Tibial nerve (tissue), 4 donors: ENCODE measurements at regions not wholly inside any gene's neighbourhood (a gene's known extent, or its start where the extent isn't known, plus 50 kb on each side); places are given as distances from the start of the nearest gene placed in this dataset.

ENCODE experiments used
- DNase-seq, 2 donors: peaks; one replicate each; pipeline ENCODE4 v3.0.0-alpha.2; 2019; ENCODE audit warnings: low spot score in 2 of 2
- H3K27ac ChIP-seq, 4 donors: fragments of 200-600 bp; sonication (generic) in 3 of 4; one replicate each; pipeline ENCODE4 v1.5.1; 2017 to 2019; ENCODE audit warnings: mild to moderate bottlenecking in 1 of 4
- H3K27me3 ChIP-seq, 2 donors: fragments of 200-600 bp; sonication (generic) in 1 of 2; one replicate each; pipeline versions ENCODE4 v1.5.1 to v1.6.0; 2017 to 2019
- H3K36me3 ChIP-seq, 3 donors: fragments of 200-600 bp; sonication (generic); one replicate each; pipeline ENCODE4 v1.5.1; 2018 to 2019
- H3K4me1 ChIP-seq, 4 donors: fragments of 200-600 bp; sonication (generic) in 3 of 4; one replicate each; pipeline ENCODE4 v1.5.1; 2017 to 2019
- H3K4me3 ChIP-seq, 4 donors: fragments of 200-600 bp; sonication (generic) in 3 of 4; one replicate each; pipeline ENCODE4 v1.5.1; 2017 to 2019; ENCODE audit warnings: mild to moderate bottlenecking in 1 of 4, moderate library complexity in 1 of 4
- H3K9me3 ChIP-seq, 4 donors: fragments of 200-600 bp; sonication (generic) in 3 of 4; one replicate each; pipeline ENCODE4 v1.5.1; 2017 to 2019
- CTCF ChIP-seq, 5 experiments: fragments of 200-600 bp in 3 of 5; fragments of 450-650 bp in 2 of 5; sonication (generic) in 3 of 5; IDR thresholded peaks; one replicate each; pipeline ENCODE4 v1.5.1; 2016 to 2019; ENCODE audit warnings: antibody characterized with exemption in 5 of 5, mild to moderate bottlenecking in 3 of 5, moderate library complexity in 2 of 5
- EP300 ChIP-seq, 2 donors: sonication (generic); formaldehyde crosslinking; IDR thresholded peaks; one replicate each; pipeline ENCODE4 v1.6.1; 2017; ENCODE audit warnings: antibody characterized with exemption in 2 of 2, mild to moderate bottlenecking in 1 of 2
- POLR2A ChIP-seq, 2 donors: fragments of 450-650 bp; IDR thresholded peaks; one replicate each; pipeline ENCODE4 v1.6.1; 2017; ENCODE audit warnings: antibody characterized with exemption in 2 of 2, mild to moderate bottlenecking in 2 of 2, moderate library complexity in 2 of 2
- WGBS, 2 donors: methylation state at CpG; one replicate each; pipeline ENCODE4 v1.1.5; 2018; 5-methylcytosine and 5-hydroxymethylcytosine counted together

- Histone ChIP-seq H3K9me3 (peaks cover 0 to 18% (median 0%) of the 10 kb centered on the region in 4 donors), H3K4me3 (no peak overlapping the region), H3K4me1 (no peaks in the 10 kb centered on the region), H3K36me3 (no peaks in the 10 kb centered on the region), H3K27ac (no peak overlapping the region), H3K27me3 (no peaks in the 10 kb centered on the region)
- no peak for DNase-seq
- TF ChIP-seq POLR2A (IDR thresholded peaks at IDR 0.05) (no peak), EP300 (IDR thresholded peaks at IDR 0.05) (no peak), CTCF (IDR thresholded peaks at IDR 0.05) (no peak)
- 79 to 80% methylated on average over 29 of the region's 29 CpGs for WGBS, 2 donors
Measured at GRCh38 chr2:240349133-240350005, 86.1 kb upstream of the GPC1 start.

- H3K36me3 ChIP-seq, result no peaks in the 10 kb centered on the region
- H3K27me3 ChIP-seq, result no peaks in the 10 kb centered on the region
- no peak for TF ChIP-seq EP300 (IDR thresholded peaks at IDR 0.05)
- TF ChIP-seq POLR2A (IDR thresholded peaks at IDR 0.05), result no peak
- no peak for TF ChIP-seq CTCF (IDR thresholded peaks at IDR 0.05)
- 88 to 100% methylated on average over 3 to 8 of the region's 8 CpGs for WGBS, 2 donors
- no peak for DNase-seq
- H3K4me3 ChIP-seq, result no peak overlapping the region
- peaks cover 0 to 12% (median 0%) of the 10 kb centered on the region in 4 donors for H3K9me3 ChIP-seq
- peaks cover 0 to 1% (median 0%) of the 10 kb centered on the region in 4 donors for H3K4me1 ChIP-seq
- no peak overlapping the region for H3K27ac ChIP-seq
Measured at GRCh38 chr2:240350006-240350355, 85.5 kb upstream of the GPC1 start.

- H3K36me3 ChIP-seq, result no peaks in the 10 kb centered on the region
- no peaks in the 10 kb centered on the region for H3K27me3 ChIP-seq
- no peak for DNase-seq
- no peak overlapping the region for H3K4me3 ChIP-seq
- H3K9me3 ChIP-seq, result peaks cover 0 to 5% (median 0%) of the 10 kb centered on the region in 4 donors
- TF ChIP-seq POLR2A (IDR thresholded peaks at IDR 0.05), result no peak
- no peak for TF ChIP-seq EP300 (IDR thresholded peaks at IDR 0.05)
- no peak for TF ChIP-seq CTCF (IDR thresholded peaks at IDR 0.05)
- H3K4me1 ChIP-seq, result peaks cover 0 to 7% (median 0%) of the 10 kb centered on the region in 4 donors
- H3K27ac ChIP-seq, result no peak overlapping the region
- WGBS, 2 donors, result 80 to 88% methylated on average over 8 to 15 of the region's 15 CpGs
Measured at GRCh38 chr2:240350696-240351087, 84.8 kb upstream of the GPC1 start.

DNA sequence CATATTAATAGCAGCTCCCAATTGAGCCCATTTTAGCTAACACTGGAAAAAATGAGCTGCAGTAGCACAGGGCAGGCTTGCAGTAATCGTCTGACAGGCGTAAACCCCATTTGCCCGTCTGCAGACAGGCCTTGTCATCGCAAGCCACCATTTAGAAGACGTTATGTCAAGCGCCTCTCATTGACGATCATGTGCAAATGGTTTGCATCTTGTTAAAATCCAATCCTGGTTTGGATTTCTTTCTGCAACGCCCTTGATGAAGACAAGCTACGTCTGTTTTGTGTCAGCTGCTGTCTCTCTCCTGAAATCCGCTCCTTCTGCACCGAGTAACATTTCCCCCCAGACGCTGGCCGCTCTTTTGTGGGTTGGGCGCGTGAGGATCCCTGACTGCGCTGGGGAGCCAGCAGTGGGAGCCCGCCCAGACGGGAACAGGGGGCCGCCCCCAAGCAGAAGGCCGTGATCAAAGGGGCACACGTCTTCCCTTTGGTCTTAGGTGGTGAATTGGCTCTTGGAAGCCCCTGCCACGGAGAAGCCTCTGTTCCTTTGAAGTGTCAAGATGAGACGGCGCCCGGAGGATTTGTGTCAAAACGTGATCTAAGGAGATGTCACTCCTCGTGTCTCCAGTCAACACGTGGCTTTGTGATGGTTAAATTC, 84.2 kb upstream of the GPC1 start:
- Histone ChIP-seq H3K36me3 (no peaks in the 10 kb centered on the region), H3K4me3 (no peak overlapping the region), H3K4me1 (peaks cover 0 to 7% (median 0%) of the 10 kb centered on the region in 4 donors), H3K27ac (no peak overlapping the region), H3K9me3 (no peaks in the 10 kb centered on the region), H3K27me3 (no peaks in the 10 kb centered on the region)
- no peak for DNase-seq
- TF ChIP-seq CTCF (IDR thresholded peaks at IDR 0.05), result no peak
- no peak for TF ChIP-seq EP300 (IDR thresholded peaks at IDR 0.05)
- TF ChIP-seq POLR2A (IDR thresholded peaks at IDR 0.05), result no peak
- 65 to 67% methylated on average over 27 to 28 of the region's 28 CpGs for WGBS, 2 donors

DNA sequence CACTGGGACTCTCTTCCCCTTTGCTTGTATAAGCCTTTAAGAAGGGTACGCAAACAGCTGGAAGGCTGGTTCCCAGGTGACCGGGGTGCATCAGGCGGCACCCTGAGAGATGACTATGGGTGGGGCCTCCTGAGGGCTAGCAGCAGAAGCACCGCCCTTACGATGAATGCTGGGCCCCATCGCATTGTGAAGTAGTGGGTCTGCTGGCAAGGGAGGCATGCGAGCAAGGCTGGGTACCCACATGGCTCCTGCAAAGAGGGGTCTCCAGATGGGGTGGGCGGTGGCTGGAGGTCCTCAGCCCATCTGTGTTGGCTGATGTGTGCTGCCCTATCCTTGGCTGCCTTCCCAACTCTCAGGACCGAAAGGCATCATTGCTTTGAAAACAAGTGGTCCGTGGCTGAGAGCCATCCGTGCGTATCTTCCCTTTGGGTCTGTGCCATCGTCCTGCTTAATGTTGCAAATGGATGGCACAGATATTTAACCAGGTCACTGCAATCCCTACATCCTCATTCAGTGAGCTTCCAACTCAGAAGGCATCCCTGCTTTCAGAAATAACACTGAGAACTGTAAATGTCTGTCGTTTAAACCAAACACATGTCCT, 83.5 kb upstream of the GPC1 start:
- H3K27me3 ChIP-seq, result no peaks in the 10 kb centered on the region
- no peaks in the 10 kb centered on the region for H3K9me3 ChIP-seq
- 83% methylated on average over 14 of the region's 14 CpGs for WGBS, 2 donors
- no peak for DNase-seq
- peaks cover 0 to 7% (median 0%) of the 10 kb centered on the region in 4 donors for H3K4me1 ChIP-seq
- H3K4me3 ChIP-seq, result no peak overlapping the region
- H3K36me3 ChIP-seq, result no peaks in the 10 kb centered on the region
- no peak overlapping the region for H3K27ac ChIP-seq
- TF ChIP-seq POLR2A (IDR thresholded peaks at IDR 0.05) (no peak), CTCF (IDR thresholded peaks at IDR 0.05) (no peak), EP300 (IDR thresholded peaks at IDR 0.05) (no peak)
